HCT116 (cell line): ENCODE measurements at regions not wholly inside any gene's neighbourhood (a gene's known extent, or its start where the extent isn't known, plus 50 kb on each side); places are given as distances from the start of the nearest gene placed in this dataset.

Experiments used
- ATAC-seq: fragments of 200-7000 bp; cut with Tn5 transposase; 2 replicates; pipeline ENCODE4 v1.9.1; 2020; ENCODE audit warnings: mild to moderate bottlenecking, moderate library complexity
- BruUV-seq: library from RNA; stranded (reverse); fragments of 400-500 nt; replicated peaks from 2 replicates; lab custom pipeline; 2021; lab: Mats Ljungman, UMichigan
- CTCF ChIA-PET: fragments of 300-600 bp; sonication (Branson Sonifier 250); formaldehyde crosslinking; loops from one replicate; lab custom pipeline; 2021; ENCODE audit warnings: antibody characterized with exemption; lab: Charles Lee
- POLR2A ChIA-PET: fragments of 300-600, 350-600 bp; sonication (Branson Sonifier 250); formaldehyde crosslinking; loops from one replicate; lab custom pipeline; 2021; ENCODE audit warnings: antibody characterized with exemption; lab: Charles Lee
- RAD21 ChIA-PET, 2 experiments: fragments of 300-600 bp; sonication (Branson Sonifier 250); formaldehyde crosslinking; loops; one replicate each; lab custom pipeline; 2023; ENCODE audit warnings: low total read pairs in 2 of 2; ENCODE audit not compliant: uncharacterized antibody in 2 of 2, unreplicated experiment in 2 of 2, low non-redundant PET in 1 of 2; lab: Charles Lee
- DNase-seq: peaks from one replicate; pipeline ENCODE4 v3.0.0-alpha.2; 2010; ENCODE audit warnings: low read depth, low spot score
- H2AFZ ChIP-seq: fragments of 200-600 bp; shearing (Covaris generic), sonication (generic); 2 replicates; pipeline ENCODE4 v1.6.1; 2017; ENCODE audit warnings: low read depth, mixed run types, mixed read lengths, antibody characterized with exemption, low read length; ENCODE audit not compliant: poor library complexity, severe bottlenecking
- H3K27ac ChIP-seq: 2 replicates; pipeline ENCODE4 v1.5.1; 2012; ENCODE audit warnings: low read depth, low read length
- H3K27me3 ChIP-seq: fragments of 200-600 bp; sonication (generic); 2 replicates; pipeline ENCODE4 v1.6.1; 2016; ENCODE audit warnings: mixed run types, low read length, mixed read lengths; ENCODE audit not compliant: insufficient read depth
- H3K36me3 ChIP-seq, 2 experiments: fragments of 200-500 bp in 1 of 2; fragments of 200-600 bp in 1 of 2; sonication (Bioruptor generic) in 1 of 2; sonication (generic) in 1 of 2; 2 replicates each; pipeline versions ENCODE4 v1.5.1 to v1.6.1; 2014 to 2016; ENCODE audit warnings: low read length in 2 of 2, inconsistent platforms in 1 of 2, mixed read lengths in 1 of 2, mixed run types in 1 of 2; ENCODE audit not compliant: insufficient read depth in 2 of 2, control insufficient read depth in 1 of 2
- H3K4me1 ChIP-seq, 2 experiments: fragments of 200-600 bp in 1 of 2; sonication (generic) in 1 of 2; 2 replicates each; pipeline versions ENCODE4 v1.5.1 to v1.6.1; 2012 to 2017; ENCODE audit warnings: low read length in 2 of 2, inconsistent platforms in 1 of 2, mild to moderate bottlenecking in 1 of 2, mixed read lengths in 1 of 2, mixed run types in 1 of 2, moderate library complexity in 1 of 2; ENCODE audit not compliant: insufficient read depth in 2 of 2, control insufficient read depth in 1 of 2
- H3K4me2 ChIP-seq: fragments of 200-600 bp; sonication (generic); 2 replicates; pipeline ENCODE4 v1.6.1; 2017; ENCODE audit warnings: mixed run types, low read length, mixed read lengths
- H3K4me3 ChIP-seq, 2 experiments: fragments of 200-600 bp in 1 of 2; sonication (generic) in 1 of 2; replicated peaks in 1 of 2; 2 replicates each; pipeline ENCODE4 v1.5.1; 2011 to 2016; ENCODE audit warnings: low read length in 2 of 2, control low read depth in 1 of 2, low read depth in 1 of 2, mild to moderate bottlenecking in 1 of 2, mixed read lengths in 1 of 2, mixed run types in 1 of 2
- H3K79me2 ChIP-seq: fragments of 200-600 bp; sonication (generic); 2 replicates; pipeline ENCODE4 v1.6.1; 2017; ENCODE audit warnings: mild to moderate bottlenecking, mixed run types, low read length, moderate library complexity, mixed read lengths; ENCODE audit not compliant: insufficient read depth
- H3K9ac ChIP-seq: fragments of 200-600 bp; sonication (generic); 2 replicates; pipeline ENCODE4 v1.6.1; 2016; ENCODE audit warnings: low read length, mixed read lengths
- H3K9me2 ChIP-seq: fragments of 200-600 bp; sonication (generic), shearing (Covaris generic); 2 replicates; pipeline ENCODE4 v1.6.1; 2017; ENCODE audit warnings: mixed run types, mild to moderate bottlenecking, moderate library complexity; ENCODE audit not compliant: insufficient read depth
- H3K9me3 ChIP-seq, 2 experiments: fragments of 200-500 bp in 1 of 2; fragments of 200-600 bp in 1 of 2; sonication (Bioruptor generic) in 1 of 2; sonication (generic) in 1 of 2; 2 replicates each; pipeline ENCODE4 v1.6.1; 2014 to 2017; ENCODE audit warnings: low read length in 2 of 2, mixed read lengths in 2 of 2, inconsistent platforms in 1 of 2, low read depth in 1 of 2, mild to moderate bottlenecking in 1 of 2, mixed run types in 1 of 2, moderate library complexity in 1 of 2; ENCODE audit not compliant: control insufficient read depth in 1 of 2, insufficient read depth in 1 of 2
- H4K20me1 ChIP-seq: fragments of 200-600 bp; sonication (generic), shearing (Covaris generic); 2 replicates; pipeline ENCODE4 v1.6.1; 2017; ENCODE audit warnings: mixed run types, mild to moderate bottlenecking, moderate library complexity; ENCODE audit not compliant: insufficient read depth
- ATF3 ChIP-seq: IDR thresholded peaks from 2 replicates; pipeline ENCODE4 v1.6.1; 2012
- CBX3 ChIP-seq: IDR thresholded peaks from 2 replicates; pipeline ENCODE4 v1.6.1; 2012; ENCODE audit warnings: low read depth
- CEBPB ChIP-seq: IDR thresholded peaks from 2 replicates; pipeline ENCODE4 v1.6.1; 2012; ENCODE audit warnings: low read depth
- CTCF ChIP-seq, 3 experiments: fragments of 200-600 bp in 1 of 3; sonication (generic) in 1 of 3; IDR thresholded peaks in 2 of 3; conservative IDR thresholded peaks in 1 of 3; 2 replicates each; pipeline ENCODE4 v1.5.1; 2012 to 2017; ENCODE audit warnings: low read depth in 2 of 3, low read length in 2 of 3, antibody characterized with exemption in 1 of 3, borderline replicate concordance in 1 of 3, control low read depth in 1 of 3, mild to moderate bottlenecking in 1 of 3, mixed read lengths in 1 of 3, mixed run types in 1 of 3, moderate library complexity in 1 of 3; ENCODE audit not compliant: insufficient read depth in 1 of 3
- ELF1 ChIP-seq: IDR thresholded peaks from 2 replicates; pipeline ENCODE4 v1.6.1; 2012; ENCODE audit warnings: low read depth, borderline replicate concordance
- EZH2 ChIP-seq: fragments of 200-600 bp; sonication (generic); IDR thresholded peaks from 2 replicates; pipeline ENCODE4 v1.6.1; 2017; ENCODE audit warnings: antibody characterized with exemption, mixed run types
- JUND ChIP-seq: IDR thresholded peaks from 2 replicates; pipeline ENCODE4 v1.6.1; 2012
- MAX ChIP-seq: IDR thresholded peaks from 2 replicates; pipeline ENCODE4 v1.6.1; 2012
- POLR2AphosphoS5 ChIP-seq: IDR thresholded peaks from 2 replicates; pipeline ENCODE4 v1.6.1; 2011; ENCODE audit warnings: mild to moderate bottlenecking, low read depth, low read length, moderate library complexity
- RAD21 ChIP-seq: IDR thresholded peaks from 2 replicates; pipeline ENCODE4 v1.6.1; 2012; ENCODE audit warnings: low read depth, mild to moderate bottlenecking
- REST ChIP-seq: IDR thresholded peaks from 2 replicates; pipeline ENCODE4 v1.6.1; 2012; ENCODE audit warnings: low read depth
- SIN3A ChIP-seq: IDR thresholded peaks from 2 replicates; pipeline ENCODE4 v1.6.1; 2012; ENCODE audit warnings: low read depth
- ZBTB33 ChIP-seq: IDR thresholded peaks from 2 replicates; pipeline ENCODE4 v1.6.1; 2011; ENCODE audit warnings: mild to moderate bottlenecking, low read length, moderate library complexity; ENCODE audit not compliant: insufficient replicate concordance; ENCODE audit errors: extremely low read depth
- ZFX ChIP-seq: fragments of 450-650 bp; IDR thresholded peaks from 2 replicates; pipeline ENCODE4 v1.6.1; 2017
- intact Hi-C: fragments of 100-400 bp; cut with micrococcal nuclease; formaldehyde crosslinking; loops from 2 replicates; pipeline ENCODE4 v1.10.0; 2022

GRCh38 chr4:77505275-77505957 lies 100.2 kb upstream of the CXCL13 start:
- H3K9me2 ChIP-seq = no peaks in the 10 kb centered on the region
- POLR2A ChIA-PET = no interaction called here
- H3K4me3 ChIP-seq = no peak overlapping the region
- intact Hi-C loops = loop anchor here (2.0 kb wide), 1 partner anchor 13 kb away; no protein-coding TSS in a partner anchor
- no peaks in the 10 kb centered on the region for H3K9me3 ChIP-seq
- no peaks in the 10 kb centered on the region for H3K36me3 ChIP-seq
- no peak overlapping the region for H3K9ac ChIP-seq
- ATAC-seq (no peak), DNase-seq (no peak)
- no peak overlapping the region for H3K4me2 ChIP-seq
- H2AFZ ChIP-seq = no peak overlapping the region
- no TSS peak for BruUV-seq
- H3K79me2 ChIP-seq = no peaks in the 10 kb centered on the region
- H3K27me3 ChIP-seq = 0 out of 2 replicates have a peak, but pooled peaks cover 8% of the 10 kb centered on the region
- TF ChIP-seq ZBTB33 (no peak), EZH2 (no peak), CEBPB (no peak), MAX (no peak), REST (no peak), CTCF (IDR thresholded peaks at IDR 0.05 in 2 of 3, conservative IDR thresholded peaks at IDR 0.05 in 1 of 3; ENCODE audit: borderline replicate concordance in 1 of 3, insufficient read depth in 1 of 3, low read depth in 2 of 3, low read length in 2 of 3) (no peak), CBX3 (no peak), JUND (no peak), POLR2AphosphoS5 (no peak), SIN3A (no peak), RAD21 (no peak), ZFX (no peak), ELF1 (no peak), ATF3 (no peak)
- H3K4me1 ChIP-seq = no peaks in the 10 kb centered on the region
- no peaks in the 10 kb centered on the region for H4K20me1 ChIP-seq
- CTCF ChIA-PET = no interaction called here
- RAD21 ChIA-PET = no interaction called here
- no peak overlapping the region for H3K27ac ChIP-seq
